NCI-H1092 treated with DMSO at 0.1 percent for 48 hours (cell line): ENCODE measurements at regions not wholly inside any gene's neighbourhood (a gene's known extent, or its start where the extent isn't known, plus 50 kb on each side); places are given as distances from the start of the nearest gene placed in this dataset.
"Not testable (repeated sequence)": the region's sequence is repeated elsewhere in the genome, so short reads cannot be mapped to it uniquely, and the experiment has no call there.

ENCODE experiments used
- DNase-seq: peaks from one replicate; lab custom pipeline; 2025; lab: John Stamatoyannopoulos, UW

GRCh38 chr13:59236309-59236919 lies 927.3 kb downstream of the DIAPH3 start:
- DNase-seq = no peak

GRCh38 chr13:59236944-59237343 lies 926.8 kb downstream of the DIAPH3 start:
- no peak for DNase-seq

- DNase-seq = no peak
Measured at GRCh38 chr13:59247171-59247570, 916.6 kb downstream of the DIAPH3 start.

GRCh38 chr13:59250336-59251189 lies 913.2 kb downstream of the DIAPH3 start:
- DNase-seq = no peak

GRCh38 chr13:59259165-59260000 lies 904.3 kb downstream of the DIAPH3 start:
- DNase-seq = no peak

- peak; percentile 26 for DNase-seq
Measured at GRCh38 chr13:59261928-59262488, 901.7 kb downstream of the DIAPH3 start.

GRCh38 chr13:59263531-59263930 lies 900.2 kb downstream of the DIAPH3 start:
- no peak for DNase-seq

- no peak for DNase-seq
Measured at GRCh38 chr13:59266478-59267063, 897.2 kb downstream of the DIAPH3 start.

- no peak for DNase-seq
Measured at GRCh38 chr13:59269476-59269875, 894.3 kb downstream of the DIAPH3 start.

- no peak for DNase-seq
Measured at GRCh38 chr13:59270327-59270726, 893.4 kb downstream of the DIAPH3 start.

GRCh38 chr13:59274958-59275727 lies 888.6 kb downstream of the DIAPH3 start:
- DNase-seq = no peak

- no peak for DNase-seq
Measured at GRCh38 chr13:59276436-59276835, 887.3 kb downstream of the DIAPH3 start.

GRCh38 chr13:59277106-59277505 lies 886.6 kb downstream of the DIAPH3 start:
- DNase-seq = no peak

GRCh38 chr13:59279028-59279427 lies 884.7 kb downstream of the DIAPH3 start:
- DNase-seq = peak; percentile 76

GRCh38 chr13:59279576-59279975 lies 884.2 kb downstream of the DIAPH3 start:
- peak; percentile 80 for DNase-seq

GRCh38 chr13:59280297-59280696 lies 883.4 kb downstream of the DIAPH3 start:
- peak; percentile 87 for DNase-seq

GRCh38 chr13:59281453-59281852 lies 882.3 kb downstream of the DIAPH3 start:
- no peak for DNase-seq

- not testable (repeated sequence) for DNase-seq
Measured at GRCh38 chr13:59292240-59292639, 871.5 kb downstream of the DIAPH3 start.

- DNase-seq = no peak
Measured at GRCh38 chr13:59299584-59299983, 864.1 kb downstream of the DIAPH3 start.

- no peak for DNase-seq
Measured at GRCh38 chr13:59300355-59301173, 863.2 kb downstream of the DIAPH3 start.
